ENCODE measurements at regions not wholly inside any gene's neighbourhood (a gene's known extent, or its start where the extent isn't known, plus 50 kb on each side); places are given as distances from the start of the nearest gene placed in this dataset.

DNA sequence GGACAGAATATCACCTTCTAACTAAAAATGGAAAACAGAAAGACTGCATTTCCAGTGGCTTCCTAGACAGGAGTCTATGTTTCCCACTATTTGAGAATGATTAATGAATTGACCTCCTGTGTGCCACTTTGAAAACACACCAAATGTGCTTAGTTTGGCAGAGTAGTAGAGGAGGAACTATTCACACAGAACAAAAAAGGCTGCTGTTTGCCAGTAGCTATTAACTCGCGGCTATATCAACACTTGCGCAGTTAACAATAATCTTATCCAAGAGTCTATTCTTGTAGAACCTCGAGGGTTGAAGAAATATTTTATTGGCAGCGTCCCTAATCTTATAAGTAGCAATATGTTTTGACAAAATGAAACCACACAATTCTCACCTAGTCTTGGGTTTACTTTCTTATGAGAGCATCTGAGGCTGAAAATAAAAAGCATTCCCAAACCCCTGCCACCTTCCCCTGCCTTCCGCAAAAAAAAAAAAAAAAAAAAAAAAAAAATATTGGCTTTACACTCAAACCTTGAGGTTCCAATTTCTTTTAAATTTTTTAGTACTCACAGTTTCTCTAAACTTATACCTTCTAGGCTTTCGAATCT is 127.3 kb upstream of the FLRT2 start:
- TF ChIP-seq EZH2 (IDR thresholded peaks at IDR 0.05; ENCODE audit: low read depth, unreplicated experiment) (no peak), EZH2phosphoT487 (IDR thresholded peaks at IDR 0.05; ENCODE audit: unreplicated experiment) (no peak), ZNF114 (CRISPR knock-in tag; IDR thresholded peaks at IDR 0.05) (no peak)
- TF ChIP-seq, protein P1, sequence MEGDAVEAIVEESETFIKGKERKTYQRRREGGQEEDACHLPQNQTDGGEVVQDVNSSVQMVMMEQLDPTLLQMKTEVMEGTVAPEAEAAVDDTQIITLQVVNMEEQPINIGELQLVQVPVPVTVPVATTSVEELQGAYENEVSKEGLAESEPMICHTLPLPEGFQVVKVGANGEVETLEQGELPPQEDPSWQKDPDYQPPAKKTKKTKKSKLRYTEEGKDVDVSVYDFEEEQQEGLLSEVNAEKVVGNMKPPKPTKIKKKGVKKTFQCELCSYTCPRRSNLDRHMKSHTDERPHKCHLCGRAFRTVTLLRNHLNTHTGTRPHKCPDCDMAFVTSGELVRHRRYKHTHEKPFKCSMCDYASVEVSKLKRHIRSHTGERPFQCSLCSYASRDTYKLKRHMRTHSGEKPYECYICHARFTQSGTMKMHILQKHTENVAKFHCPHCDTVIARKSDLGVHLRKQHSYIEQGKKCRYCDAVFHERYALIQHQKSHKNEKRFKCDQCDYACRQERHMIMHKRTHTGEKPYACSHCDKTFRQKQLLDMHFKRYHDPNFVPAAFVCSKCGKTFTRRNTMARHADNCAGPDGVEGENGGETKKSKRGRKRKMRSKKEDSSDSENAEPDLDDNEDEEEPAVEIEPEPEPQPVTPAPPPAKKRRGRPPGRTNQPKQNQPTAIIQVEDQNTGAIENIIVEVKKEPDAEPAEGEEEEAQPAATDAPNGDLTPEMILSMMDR (conservative IDR thresholded peaks at IDR 0.05; ENCODE audit: low read depth in 2 of 2): no peak

Data from GM23338 (cell line).